ENCODE measurements at regions not wholly inside any gene's neighbourhood (a gene's known extent, or its start where the extent isn't known, plus 50 kb on each side); places are given as distances from the start of the nearest gene placed in this dataset.

DNA sequence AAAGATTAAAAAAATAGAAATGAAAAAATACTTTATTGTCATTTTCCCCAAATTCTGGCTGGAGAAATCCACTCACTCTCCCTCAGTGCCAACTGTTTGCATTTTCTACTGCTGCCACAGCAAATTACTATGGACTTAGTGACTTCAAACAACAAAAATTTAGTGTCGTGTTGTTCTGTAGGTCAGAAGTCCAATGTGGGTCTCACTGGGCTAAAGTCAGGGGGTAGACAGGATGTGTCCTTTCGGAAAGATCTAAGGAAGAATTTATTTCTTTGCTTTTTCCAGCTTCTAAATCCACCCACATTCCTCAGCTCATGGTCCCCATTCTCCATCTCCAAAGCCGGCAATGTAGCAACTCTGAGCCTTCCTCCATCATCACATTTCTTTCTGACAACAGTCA, 453.3 kb downstream of the KIF16B start:
- H3K27me3 ChIP-seq (ENCODE audit: control insufficient read depth, insufficient read depth, low read length) = no peaks in the 10 kb centered on the region
- no peak for ATAC-seq (ENCODE audit: low read depth)
- no peaks in the 10 kb centered on the region for H4K20me1 ChIP-seq (ENCODE audit: insufficient read depth, low read length)
- H4K91ac ChIP-seq (ENCODE audit: insufficient read depth, low read depth, low read length) = no peak overlapping the region
- intact Hi-C loops (cut with micrococcal nuclease) (no loop called here), dilution Hi-C loops (cut with HindIII; ENCODE audit: low sequenced_read_pairs, unreplicated experiment) (no loop called here), in situ Hi-C loops (cut with MboI; ENCODE audit: low sequenced_read_pairs) (no loop called here)
- no peak overlapping the region for H2AFZ ChIP-seq (replicated peaks; ENCODE audit: low read length, poor library complexity)
- H3K36me3 ChIP-seq (ENCODE audit: control insufficient read depth, insufficient read depth, low read length) = no peaks in the 10 kb centered on the region
- H3K23ac ChIP-seq (ENCODE audit: low read depth, low read length) = no peak overlapping the region
- peaks cover 4% of the 10 kb centered on the region for H3K9me3 ChIP-seq (ENCODE audit: control insufficient read depth, insufficient read depth, low read length)
- CTCF ChIA-PET = no interaction called here
- H3K9me1 ChIP-seq (ENCODE audit: insufficient read depth, low read length) = no peaks in the 10 kb centered on the region
- H2AK9ac ChIP-seq (replicated peaks; ENCODE audit: low read depth, low read length, poor library complexity) = no peak overlapping the region
- H4K8ac ChIP-seq (ENCODE audit: low read depth in 2 of 2, low read length in 2 of 2) = no peak overlapping the region
- no peak overlapping the region for H4K5ac ChIP-seq (ENCODE audit: low read depth, low read length)
- H3K4me2 ChIP-seq (ENCODE audit: low read depth, low read length) = no peak overlapping the region
- H2AK5ac ChIP-seq (ENCODE audit: low read depth, low read length) = no peak overlapping the region
- H2BK120ac ChIP-seq (ENCODE audit: low read depth, low read length) = no peak overlapping the region
- no peak overlapping the region for H3K4me3 ChIP-seq (ENCODE audit: insufficient read depth, low read depth, low read length)
- no peak overlapping the region for H3K56ac ChIP-seq (ENCODE audit: extremely low read depth, insufficient read depth, low read length)
- H3K9ac ChIP-seq (ENCODE audit: low read depth, low read length) = no peak overlapping the region
- no peak overlapping the region for H3K4ac ChIP-seq (ENCODE audit: low read depth, low read length)
- no peak for DNase-seq
- no peak overlapping the region for H3K18ac ChIP-seq (ENCODE audit: low read depth, low read length)
- no peaks in the 10 kb centered on the region for H3K4me1 ChIP-seq (ENCODE audit: control insufficient read depth, insufficient read depth, low read length)
- no CpG with 5 or more reads among the region's 3 CpGs for WGBS, 2 experiments (ENCODE audit: extremely low coverage in 2 of 2, insufficient read length in 1 of 2)
- no peaks in the 10 kb centered on the region for H3K79me1 ChIP-seq (ENCODE audit: low read depth in 1 of 2, low read length in 2 of 2)
- H3K14ac ChIP-seq (replicated peaks; ENCODE audit: low read depth, low read length) = no peak overlapping the region
- TF ChIP-seq ELK1 (IDR thresholded peaks at IDR 0.05; ENCODE audit: borderline replicate concordance, low read depth, low read length) (no peak), RCOR1 (IDR thresholded peaks at IDR 0.05; ENCODE audit: insufficient replicate concordance, low read length) (no peak), FOS (IDR thresholded peaks at IDR 0.05; ENCODE audit: low read depth, low read length) (no peak), POLR2A (IDR thresholded peaks at IDR 0.05; ENCODE audit: low read depth, low read length) (no peak), BHLHE40 (IDR thresholded peaks at IDR 0.05; ENCODE audit: low read depth, low read length) (no peak), CHD1 (IDR thresholded peaks at IDR 0.05; ENCODE audit: low read depth, low read length) (no peak), MAZ (IDR thresholded peaks at IDR 0.05; ENCODE audit: borderline replicate concordance, low read depth, low read length) (no peak), MXI1 (IDR thresholded peaks at IDR 0.05; ENCODE audit: borderline replicate concordance, low read depth, low read length) (no peak)
- H2BK20ac ChIP-seq (ENCODE audit: low read depth, low read length) = no peak overlapping the region
- BruUV-seq (replicated peaks) = no TSS peak
- POLR2A ChIA-PET (ENCODE audit: unreplicated experiment) = no interaction called here
- H2BK15ac ChIP-seq (ENCODE audit: low read depth, low read length) = no peak overlapping the region
- H3K27ac ChIP-seq (ENCODE audit: insufficient read depth, low read length) = no peak overlapping the region
- H2BK5ac ChIP-seq (ENCODE audit: low read depth, low read length, poor library complexity, severe bottlenecking) = no peak overlapping the region
